Right lobe of liver (tissue), 6 donors: ENCODE measurements at regions not wholly inside any gene's neighbourhood (a gene's known extent, or its start where the extent isn't known, plus 50 kb on each side); places are given as distances from the start of the nearest gene placed in this dataset.

ENCODE experiments used
- ATAC-seq, 4 donors: fragments of 200-7000 bp; cut with Tn5 transposase; one replicate each; pipeline ENCODE4 v1.9.1; 2020; ENCODE audit warnings: mild to moderate bottlenecking in 4 of 4, moderate library complexity in 4 of 4
- DNase-seq, 3 donors: peaks; one replicate each; pipeline ENCODE4 v3.0.0-alpha.2; 2020
- H3K27ac ChIP-seq, 3 donors: fragments of 200-600 bp; one replicate each; pipeline ENCODE4 v1.8.0; 2022
- H3K27me3 ChIP-seq, 2 donors: fragments of 200-600 bp; one replicate each; pipeline ENCODE4 v1.8.0; 2022
- H3K36me3 ChIP-seq, 4 donors: fragments of 200-600 bp; sonication (generic) in 1 of 4; one replicate each; pipeline versions ENCODE4 v1.5.1 to v1.8.0; 2017 to 2022; ENCODE audit warnings: control low read depth in 1 of 4
- H3K4me1 ChIP-seq, 4 donors: fragments of 200-600 bp; sonication (generic) in 1 of 4; one replicate each; pipeline versions ENCODE4 v1.5.1 to v1.8.0; 2017 to 2022; ENCODE audit warnings: control low read depth in 1 of 4
- H3K4me3 ChIP-seq, 3 donors: fragments of 200-600 bp; one replicate each; pipeline ENCODE4 v1.8.0; 2022
- H3K9me3 ChIP-seq, 4 donors: fragments of 200-600 bp; sonication (generic) in 1 of 4; one replicate each; pipeline versions ENCODE4 v1.5.1 to v1.8.0; 2017 to 2022; ENCODE audit warnings: control low read depth in 1 of 4
- CTCF ChIP-seq, 4 donors: fragments of 200-600 bp in 3 of 4; fragments of 450-650 bp in 1 of 4; IDR thresholded peaks; one replicate each; pipeline versions ENCODE4 v1.5.1 to v1.8.0; 2016 to 2022; ENCODE audit warnings: antibody characterized with exemption in 4 of 4, mild to moderate bottlenecking in 2 of 4
- POLR2A ChIP-seq: fragments of 450-650 bp; IDR thresholded peaks from one replicate; pipeline ENCODE4 v1.6.1; 2017; ENCODE audit warnings: antibody characterized with exemption, mild to moderate bottlenecking
- WGBS: methylation state at CpG from one replicate; pipeline ENCODE4 v1.1.6; 2018; ENCODE audit warnings: low coverage, low lambda C conversion rate; ENCODE audit not compliant: insufficient coverage; ENCODE audit errors: missing lambda C conversion rate; 5-methylcytosine and 5-hydroxymethylcytosine counted together
- intact Hi-C, 2 donors: fragments of 100-400 bp; cut with DNase I; formaldehyde crosslinking; loops; one replicate each; pipeline versions ENCODE4 v1.11.2 to v1.14.1; 2022
- donor health status: DM: no; HTN: yes; CAD: no.
- donor health status: DM: no; HTN: no; CAD: no.
- donor health status: DM: no; HTN: no; CAD: no.
- donor health status: DM: no; HTN: yes; CAD: no.
- donor health status: DM: no; HTN: yes; CAD: no.

- no peaks in the 10 kb centered on the region for H3K4me1 ChIP-seq
- H3K4me3 ChIP-seq, result peak overlapping the region in 1 of 3 donors; percentile 6
- no peak for DNase-seq
- no peaks in the 10 kb centered on the region for H3K27me3 ChIP-seq
- no peaks in the 10 kb centered on the region for H3K9me3 ChIP-seq
- TF ChIP-seq POLR2A, result no peak
- no peak for TF ChIP-seq CTCF (IDR thresholded peaks at IDR 0.05)
- H3K27ac ChIP-seq, result no peak overlapping the region
- intact Hi-C loops, result no loop called here
- H3K36me3 ChIP-seq, result no peaks in the 10 kb centered on the region
- WGBS, result 23% methylated on average over 13 of the region's 13 CpGs
- ATAC-seq, result peak; percentile 53 to 76 (median 60)
These were observed 58.0 kb downstream of the CGGBP1 start for GRCh38 chr3:88000853-88001252.

GRCh38 chr3:87997966-87998365 is 60.8 kb downstream of the CGGBP1 start:
- Histone ChIP-seq H3K27me3 (no peaks in the 10 kb centered on the region), H3K4me3 (no peak overlapping the region), H3K27ac (no peak overlapping the region), H3K36me3 (no peaks in the 10 kb centered on the region), H3K9me3 (no peaks in the 10 kb centered on the region), H3K4me1 (no peaks in the 10 kb centered on the region)
- DNase-seq (no peak), ATAC-seq (peak in 2 of 4 donors; percentile 40 to 43)
- intact Hi-C loops, result no loop called here
- no peak for TF ChIP-seq CTCF (IDR thresholded peaks at IDR 0.05)
- TF ChIP-seq POLR2A, result no peak

- 19% methylated on average over 4 of the region's 4 CpGs for WGBS
- no peaks in the 10 kb centered on the region for H3K9me3 ChIP-seq
- H3K27ac ChIP-seq, result no peak overlapping the region
- DNase-seq (no peak), ATAC-seq (peak; percentile 51 to 70 (median 56))
- no peak overlapping the region for H3K4me3 ChIP-seq
- H3K27me3 ChIP-seq, result no peaks in the 10 kb centered on the region
- H3K36me3 ChIP-seq, result no peaks in the 10 kb centered on the region
- intact Hi-C loops, result no loop called here
- TF ChIP-seq POLR2A (no peak), CTCF (IDR thresholded peaks at IDR 0.05) (no peak)
- peaks cover 0 to under 1% (median 0%) of the 10 kb centered on the region in 4 donors for H3K4me1 ChIP-seq
These were observed 61.5 kb downstream of the CGGBP1 start for GRCh38 chr3:87997298-87997697.

- peaks cover 0 to 1% (median 0%) of the 10 kb centered on the region in 4 donors for H3K4me1 ChIP-seq
- no peak overlapping the region for H3K4me3 ChIP-seq
- H3K36me3 ChIP-seq, result no peaks in the 10 kb centered on the region
- WGBS, result 43% methylated on average over 2 of the region's 2 CpGs
- H3K9me3 ChIP-seq, result no peaks in the 10 kb centered on the region
- intact Hi-C loops, result no loop called here
- ATAC-seq (no peak), DNase-seq (no peak)
- no peak overlapping the region for H3K27ac ChIP-seq
- H3K27me3 ChIP-seq, result no peaks in the 10 kb centered on the region
- TF ChIP-seq CTCF (IDR thresholded peaks at IDR 0.05) (no peak), POLR2A (no peak)
These were observed 61.9 kb downstream of the CGGBP1 start for GRCh38 chr3:87996882-87997281.

GRCh38 chr3:87993566-87993965 is 65.2 kb downstream of the CGGBP1 start:
- WGBS, result 73% methylated on average over 4 of the region's 4 CpGs
- TF ChIP-seq CTCF (IDR thresholded peaks at IDR 0.05), result no peak
- no peak for TF ChIP-seq POLR2A

More at GRCh38 chr3:87993566-87993965, 65.2 kb downstream of the CGGBP1 start:
- no peak for ATAC-seq
- H3K27me3 ChIP-seq, result no peaks in the 10 kb centered on the region
- intact Hi-C loops, result no loop called here
- no peak overlapping the region for H3K27ac ChIP-seq
- no peaks in the 10 kb centered on the region for H3K36me3 ChIP-seq
- peaks cover 0 to 1% (median 0%) of the 10 kb centered on the region in 4 donors for H3K4me1 ChIP-seq
- no peak for DNase-seq
- no peak overlapping the region for H3K4me3 ChIP-seq
- H3K9me3 ChIP-seq, result no peaks in the 10 kb centered on the region
